K562 (cell line): ENCODE measurements at regions not wholly inside any gene's neighbourhood (a gene's known extent, or its start where the extent isn't known, plus 50 kb on each side); places are given as distances from the start of the nearest gene placed in this dataset.
"Not testable (repeated sequence)": the region's sequence is repeated elsewhere in the genome, so short reads cannot be mapped to it uniquely, and the experiment has no call there.

ENCODE experiments used
- ATAC-seq: fragments of 200-7000 bp; cut with Tn5 transposase; 3 replicates; pipeline ENCODE4 v1.9.1; 2020; ENCODE audit warnings: moderate library complexity
- BruUV-seq: library from RNA; stranded (reverse); fragments of 400-500 nt; replicated peaks from 2 replicates; lab custom pipeline; 2021; lab: Mats Ljungman, UMichigan
- CTCF ChIA-PET: fragments of 300-600 bp; formaldehyde crosslinking; extraction: SDS; loops from one replicate; lab custom pipeline; 2021; ENCODE audit warnings: low intra/inter-chr PET ratio; lab: Yijun Ruan, JAX
- POLR2A ChIA-PET: fragments of 300-600, 350-650 bp; sonication (Branson Sonifier 250); formaldehyde crosslinking; extraction: SDS; loops from one replicate; lab custom pipeline; 2021; ENCODE audit warnings: antibody characterized with exemption, inconsistent platforms; lab: Yijun Ruan, JAX
- DNase-seq, 4 experiments: peaks; one replicate each; pipeline versions ENCODE4 v3.0.0 to v3.0.0-alpha.2; 2011 to 2018; ENCODE audit warnings: low spot score in 3 of 4, mixed read lengths in 3 of 4; ENCODE audit errors: extremely low read depth in 1 of 4
- FAIRE-seq: peaks from 2 replicates; lab custom pipeline; 2011; peaks lifted over from hg19 to GRCh38; lab: Jason Lieb, UNC
- H2AFZ ChIP-seq: 2 replicates; pipeline ENCODE4 v1.6.0; 2011; ENCODE audit warnings: low read depth, low read length, control low read depth, inconsistent platforms
- H3K27ac ChIP-seq: fragments of 200-600 bp; 3 replicates; pipeline ENCODE4 v1.8.0; 2011; ENCODE audit warnings: low read depth, mild to moderate bottlenecking, control low read depth, inconsistent platforms, low read length, moderate library complexity, mixed read lengths; ENCODE audit errors: extremely low read depth
- H3K27me3 ChIP-seq, 2 experiments: fragments of 300-600 bp in 1 of 2; 2 replicates in 1 of 2; 3 replicates in 1 of 2; pipeline versions ENCODE4 v1.6.0 to v1.8.0; 2011; ENCODE audit warnings: inconsistent platforms in 2 of 2, low read length in 2 of 2, mild to moderate bottlenecking in 1 of 2, mixed read lengths in 1 of 2, moderate library complexity in 1 of 2; ENCODE audit not compliant: control insufficient read depth in 2 of 2, insufficient read depth in 2 of 2
- H3K36me3 ChIP-seq: fragments of 300-600 bp; 3 replicates; pipeline ENCODE4 v1.8.0; 2011; ENCODE audit warnings: mild to moderate bottlenecking, low read length, inconsistent platforms; ENCODE audit not compliant: control insufficient read depth, insufficient read depth
- H3K4me1 ChIP-seq, 2 experiments: fragments of 200-600 bp in 1 of 2; replicated peaks in 1 of 2; 2 replicates in 1 of 2; 3 replicates in 1 of 2; pipeline versions ENCODE4 v1.5.1 to v1.8.0; 2011; ENCODE audit warnings: inconsistent platforms in 2 of 2, low read length in 2 of 2, mild to moderate bottlenecking in 1 of 2, mixed read lengths in 1 of 2, moderate library complexity in 1 of 2; ENCODE audit not compliant: control insufficient read depth in 2 of 2, insufficient read depth in 2 of 2
- H3K4me2 ChIP-seq: 2 replicates; pipeline ENCODE4 v1.6.1; 2011; ENCODE audit warnings: low read length, control low read depth, inconsistent platforms, mixed read lengths; ENCODE audit not compliant: insufficient read depth
- H3K4me3 ChIP-seq: fragments of 200-600 bp; sonication (generic), shearing (Covaris generic); 2 replicates; pipeline ENCODE4 v1.5.1; 2016; ENCODE audit warnings: control low read depth, inconsistent platforms
- H3K79me2 ChIP-seq: fragments of 200-600 bp; 3 replicates; pipeline ENCODE4 v1.8.0; 2011; ENCODE audit warnings: low read length, inconsistent platforms; ENCODE audit not compliant: control insufficient read depth, insufficient read depth
- H3K9ac ChIP-seq, 2 experiments: 2 replicates each; pipeline versions ENCODE4 v1.6.0 to v1.6.1; 2011; ENCODE audit warnings: low read depth in 2 of 2, low read length in 2 of 2, control low read depth in 1 of 2, inconsistent platforms in 1 of 2, mild to moderate bottlenecking in 1 of 2, mixed read lengths in 1 of 2; ENCODE audit not compliant: insufficient read depth in 1 of 2
- H3K9me1 ChIP-seq: one replicate; pipeline ENCODE4 v1.6.0; 2011; ENCODE audit warnings: inconsistent platforms, mild to moderate bottlenecking, low read length, moderate library complexity; ENCODE audit not compliant: control insufficient read depth, insufficient read depth
- H3K9me3 ChIP-seq: replicated peaks from 2 replicates; pipeline ENCODE4 v1.5.1; 2011; ENCODE audit warnings: low read depth, low read length, inconsistent platforms; ENCODE audit not compliant: control insufficient read depth, insufficient read depth
- H4K20me1 ChIP-seq: replicated peaks from 2 replicates; pipeline ENCODE4 v1.6.1; 2011; ENCODE audit warnings: low read length, inconsistent platforms, mixed read lengths; ENCODE audit not compliant: control insufficient read depth, insufficient read depth
- CREB3 ChIP-seq: fragments of 450-650 bp; conservative IDR thresholded peaks from 2 replicates; pipeline ENCODE4 v1.6.1; 2016; ENCODE audit warnings: missing genetic modification characterization, low read depth, mild to moderate bottlenecking, missing compliant biosample characterization, moderate library complexity
- CTCFL ChIP-seq: IDR thresholded peaks from 2 replicates; pipeline ENCODE4 v1.6.1; 2011; ENCODE audit warnings: borderline replicate concordance, low read depth, mild to moderate bottlenecking, moderate library complexity, low read length; ENCODE audit not compliant: insufficient read depth, poor library complexity, severe bottlenecking
- ERF ChIP-seq: fragments of 450-650 bp; formaldehyde crosslinking; IDR thresholded peaks from 2 replicates; pipeline ENCODE4 v1.4.0; 2020; ENCODE audit warnings: mild to moderate bottlenecking, mixed read lengths
- NFE2L1 ChIP-seq: fragments of 450-650 bp; IDR thresholded peaks from 2 replicates; pipeline ENCODE4 v1.6.1; 2016; ENCODE audit warnings: missing genetic modification characterization, low read depth, mild to moderate bottlenecking, missing compliant biosample characterization, moderate library complexity, borderline replicate concordance
- NR1H2 ChIP-seq: sonication (generic); formaldehyde crosslinking; IDR thresholded peaks from 2 replicates; pipeline ENCODE4 v1.4.0; 2020; ENCODE audit warnings: mild to moderate bottlenecking, missing genetic modification reagents
- SNRNP70 ChIP-seq: fragments of 200-400 bp; formaldehyde crosslinking; optimal IDR thresholded peaks from 2 replicates; pipeline ENCODE3; 2017; ENCODE audit warnings: low read depth, low read length
- TSC22D4 ChIP-seq: fragments of 450-650 bp; IDR thresholded peaks from 2 replicates; pipeline ENCODE4 v1.6.1; 2016; ENCODE audit warnings: missing genetic modification characterization, missing biosample characterization, control low read depth
- WGBS: fragments of 100-300 bp; shearing (Covaris generic); methylation state at CpG from one replicate; pipeline ENCODE4 v1.1.6; 2016; ENCODE audit warnings: low coverage, mixed read lengths; ENCODE audit not compliant: insufficient coverage; ENCODE audit errors: missing lambda C conversion rate; 5-methylcytosine and 5-hydroxymethylcytosine counted together
- in situ Hi-C: fragments of 300-500 bp; cut with MboI; formaldehyde crosslinking; loops from 4 replicates; pipeline ENCODE4 v1.15.0; 2018; ENCODE audit warnings: inconsistent platforms, mixed read lengths
- intact Hi-C: fragments of 100-400 bp; cut with micrococcal nuclease; formaldehyde crosslinking; loops from 2 replicates; pipeline ENCODE4 v1.14.2; 2022

- TF ChIP-seq CTCFL: no peak
- no peak for TF ChIP-seq NFE2L1 (tag)
- no peak for TF ChIP-seq SNRNP70
- no peak for TF ChIP-seq TSC22D4
- no peak for TF ChIP-seq NR1H2 (CRISPR knock-in tag)
- TF ChIP-seq CREB3 (tag): no peak
- no peak for TF ChIP-seq ERF
Measured at GRCh38 chr3:188021502-188022040, 132.4 kb upstream of the LPP start (continued).

- FAIRE-seq, in situ Hi-C loops, CTCF ChIA-PET, H3K4me2 ChIP-seq, H3K9ac ChIP-seq, H3K27me3 ChIP-seq, H3K4me1 ChIP-seq, H3K79me2 ChIP-seq, H3K9me1 ChIP-seq, H3K4me3 ChIP-seq, ATAC-seq, H4K20me1 ChIP-seq, intact Hi-C loops, H3K9me3 ChIP-seq, H3K27ac ChIP-seq, H2AFZ ChIP-seq, DNase-seq, BruUV-seq, H3K36me3 ChIP-seq: not testable (repeated sequence)
- WGBS: 0% methylated on average over 4 of the region's 4 CpGs
- POLR2A ChIA-PET: interaction anchor here (0.6 kb wide), 1 partner anchor 449 kb away, joined by 3 read pairs; no protein-coding TSS in a partner anchor
Measured at GRCh38 chr3:188022902-188023301, 131.1 kb upstream of the LPP start.
